ENCODE measurements at regions not wholly inside any gene's neighbourhood (a gene's known extent, or its start where the extent isn't known, plus 50 kb on each side); places are given as distances from the start of the nearest gene placed in this dataset.

DNA sequence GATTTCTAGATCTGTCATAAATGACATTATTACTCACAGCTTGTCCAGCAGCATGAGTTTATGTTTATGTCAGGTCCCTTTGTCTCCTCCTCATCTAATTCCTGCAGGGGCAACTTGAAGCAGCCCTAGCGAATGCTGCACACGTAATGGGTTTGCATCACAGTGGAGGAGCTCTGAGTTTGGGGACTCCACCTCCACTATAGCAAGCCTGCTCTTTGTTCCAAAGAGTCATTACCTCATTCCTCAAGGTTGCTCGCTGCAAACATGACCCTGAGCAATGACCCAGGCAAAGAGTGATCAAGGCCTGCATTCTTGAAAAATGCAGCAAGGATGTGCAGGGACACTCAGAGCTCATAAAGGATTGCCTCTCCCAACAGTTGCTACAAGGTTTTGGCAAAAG, 261.9 kb downstream of the HHIPL2 start:
- TF ChIP-seq POLR2A (IDR thresholded peaks at IDR 0.05): no peak
- TF ChIP-seq, protein P1, sequence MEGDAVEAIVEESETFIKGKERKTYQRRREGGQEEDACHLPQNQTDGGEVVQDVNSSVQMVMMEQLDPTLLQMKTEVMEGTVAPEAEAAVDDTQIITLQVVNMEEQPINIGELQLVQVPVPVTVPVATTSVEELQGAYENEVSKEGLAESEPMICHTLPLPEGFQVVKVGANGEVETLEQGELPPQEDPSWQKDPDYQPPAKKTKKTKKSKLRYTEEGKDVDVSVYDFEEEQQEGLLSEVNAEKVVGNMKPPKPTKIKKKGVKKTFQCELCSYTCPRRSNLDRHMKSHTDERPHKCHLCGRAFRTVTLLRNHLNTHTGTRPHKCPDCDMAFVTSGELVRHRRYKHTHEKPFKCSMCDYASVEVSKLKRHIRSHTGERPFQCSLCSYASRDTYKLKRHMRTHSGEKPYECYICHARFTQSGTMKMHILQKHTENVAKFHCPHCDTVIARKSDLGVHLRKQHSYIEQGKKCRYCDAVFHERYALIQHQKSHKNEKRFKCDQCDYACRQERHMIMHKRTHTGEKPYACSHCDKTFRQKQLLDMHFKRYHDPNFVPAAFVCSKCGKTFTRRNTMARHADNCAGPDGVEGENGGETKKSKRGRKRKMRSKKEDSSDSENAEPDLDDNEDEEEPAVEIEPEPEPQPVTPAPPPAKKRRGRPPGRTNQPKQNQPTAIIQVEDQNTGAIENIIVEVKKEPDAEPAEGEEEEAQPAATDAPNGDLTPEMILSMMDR (IDR thresholded peaks at IDR 0.05): no peak
- H3K36me3 ChIP-seq (replicated peaks in 1 of 2; ENCODE audit: insufficient read depth in 1 of 2, low read depth in 2 of 2): no peaks in the 10 kb centered on the region
- DNase-seq (no peak), ATAC-seq (no peak)
- H3K4me3 ChIP-seq: no peak overlapping the region
- no peaks in the 10 kb centered on the region for H3K9me3 ChIP-seq
- peaks cover 4% of the 10 kb centered on the region for H3K4me1 ChIP-seq
- no peak overlapping the region for H3K27ac ChIP-seq
- intact Hi-C loops (cut with DNase I): no loop called here
- 64 to 66% methylated on average over 3 of the region's 3 CpGs for WGBS, 2 donors
- H3K27me3 ChIP-seq: no peaks in the 10 kb centered on the region

DNA sequence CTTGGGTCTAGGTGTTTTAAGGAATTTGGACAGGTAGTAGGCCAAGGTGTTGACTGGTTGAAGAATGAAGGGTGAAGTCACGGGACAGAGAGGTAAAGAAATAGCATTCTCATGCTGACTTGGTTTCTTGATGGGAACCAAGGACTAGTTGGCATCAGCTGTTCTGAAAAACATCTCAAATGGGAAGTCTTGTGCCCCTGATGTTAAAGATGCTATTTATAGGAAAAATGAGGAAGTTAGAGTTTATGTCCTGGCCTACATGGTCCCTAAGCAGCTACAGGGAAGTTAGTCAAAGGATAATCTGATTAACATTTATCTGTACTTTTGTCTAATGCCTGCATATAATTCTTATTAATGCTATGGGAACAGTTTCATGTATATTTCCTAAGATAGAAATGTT, 262.4 kb downstream of the HHIPL2 start:
- 61 to 81% methylated on average over 1 of the region's 1 CpG for whole genome bisulfite sequencing, 2 donors
- TF ChIP-seq, protein P1 (IDR thresholded peaks at IDR 0.05): no peak
- no peak for TF ChIP-seq POLR2A (IDR thresholded peaks at IDR 0.05)
- H3K9me3 ChIP-seq: no peaks in the 10 kb centered on the region
- H3K27me3 ChIP-seq: no peaks in the 10 kb centered on the region
- no peaks in the 10 kb centered on the region for H3K36me3 ChIP-seq (replicated peaks in 1 of 2; ENCODE audit: insufficient read depth in 1 of 2, low read depth in 2 of 2)
- intact Hi-C loops (cut with DNase I): no loop called here
- peaks cover 4% of the 10 kb centered on the region for H3K4me1 ChIP-seq
- no peak for DNase-seq
- H3K4me3 ChIP-seq: no peak overlapping the region
- no peak overlapping the region for H3K27ac ChIP-seq
- ATAC-seq: no peak

DNA sequence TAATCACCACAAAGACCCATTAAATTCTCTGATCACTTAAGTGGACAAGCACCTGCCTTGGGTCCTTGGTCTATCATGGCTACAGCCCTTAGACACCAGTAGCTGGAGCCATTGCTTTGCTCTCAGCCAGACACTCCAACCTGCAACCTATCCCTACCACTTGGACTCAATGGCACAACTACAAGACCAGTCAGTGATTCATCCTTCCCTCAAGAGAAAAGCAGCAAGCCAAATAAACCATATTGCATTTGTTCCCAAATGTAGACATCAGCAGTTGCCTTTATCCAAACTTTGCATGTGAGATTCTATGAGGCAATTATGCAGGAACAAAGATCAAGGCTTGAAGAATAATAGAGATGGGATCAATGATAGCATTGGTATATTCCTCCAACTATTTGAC, 263.4 kb downstream of the HHIPL2 start:
- H3K27ac ChIP-seq: no peak overlapping the region
- H3K9me3 ChIP-seq: no peaks in the 10 kb centered on the region
- no peak overlapping the region for H3K4me3 ChIP-seq
- H3K27me3 ChIP-seq: no peaks in the 10 kb centered on the region
- ATAC-seq (no peak), DNase-seq (no peak)
- TF ChIP-seq, protein P1 (IDR thresholded peaks at IDR 0.05): no peak
- TF ChIP-seq POLR2A (IDR thresholded peaks at IDR 0.05): no peak
- H3K36me3 ChIP-seq (replicated peaks in 1 of 2; ENCODE audit: insufficient read depth in 1 of 2, low read depth in 2 of 2): no peaks in the 10 kb centered on the region
- peaks cover 4% of the 10 kb centered on the region for H3K4me1 ChIP-seq
- intact Hi-C loops (cut with DNase I): no loop called here

DNA sequence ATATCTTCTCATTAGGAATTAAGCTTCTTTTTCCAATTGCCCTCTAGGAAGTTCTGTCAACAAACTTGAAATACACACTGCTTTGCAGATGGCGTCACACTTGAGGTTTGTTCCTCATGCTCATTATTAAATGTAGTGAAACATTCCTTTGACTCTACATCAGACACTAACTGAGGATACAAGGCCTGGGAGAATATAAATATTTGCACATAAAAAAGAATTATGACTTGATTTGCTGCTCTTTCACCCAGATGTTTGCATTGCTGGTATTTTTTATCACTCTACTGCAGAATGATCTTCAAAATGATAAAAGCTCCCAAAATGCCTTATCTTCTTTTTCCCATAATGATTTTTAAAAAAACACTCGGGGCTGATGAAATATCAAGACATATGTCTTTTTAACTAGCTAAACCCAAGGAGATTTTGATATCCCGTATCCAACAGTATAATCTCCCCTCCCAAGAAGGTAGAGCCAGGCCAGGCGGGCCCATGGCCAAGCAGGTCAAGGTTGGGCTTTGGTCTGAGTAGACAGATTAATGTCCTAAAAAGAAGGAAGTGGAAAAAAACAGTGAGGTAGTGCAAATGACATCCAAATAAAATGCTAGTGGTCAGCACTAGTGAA, 264.6 kb downstream of the HHIPL2 start:
- peak in 1 of 4 donors; percentile 9 for DNase-seq
- intact Hi-C loops (cut with DNase I): no loop called here
- H3K27ac ChIP-seq: peak overlapping the region in 1 of 4 donors; percentile 11

DNA sequence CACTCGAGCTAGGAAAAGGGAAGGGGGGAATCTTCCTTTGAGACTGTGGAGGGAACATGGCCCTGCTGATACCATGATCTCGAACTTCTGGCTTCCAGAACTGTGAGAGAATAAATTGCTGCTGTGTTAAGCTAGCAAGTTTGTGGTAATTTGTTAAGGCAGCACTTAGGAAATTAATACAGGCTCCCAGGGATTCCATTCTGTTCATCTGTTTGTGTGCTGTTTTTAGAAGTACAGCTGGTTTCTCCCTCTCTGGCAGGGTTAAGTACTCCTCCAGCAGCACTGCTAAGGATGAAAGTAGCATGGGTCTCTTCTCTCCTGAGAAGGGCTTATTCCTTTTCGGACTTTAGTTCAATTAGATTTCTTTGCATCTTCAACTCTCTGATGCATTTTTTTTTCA, 268.3 kb downstream of the HHIPL2 start:
- no peak for ATAC-seq
- no peak for DNase-seq
- Histone ChIP-seq H3K27me3 (no peaks in the 10 kb centered on the region), H3K4me3 (no peak overlapping the region), H3K9me3 (no peaks in the 10 kb centered on the region), H3K27ac (no peak overlapping the region), H3K36me3 (replicated peaks in 1 of 2; ENCODE audit: insufficient read depth in 1 of 2, low read depth in 2 of 2) (no peaks in the 10 kb centered on the region), H3K4me1 (peaks cover 4% of the 10 kb centered on the region)
- TF ChIP-seq, protein P1 (IDR thresholded peaks at IDR 0.05): no peak
- no peak for TF ChIP-seq POLR2A (IDR thresholded peaks at IDR 0.05)
- intact Hi-C loops (cut with DNase I): no loop called here
- 43 to 74% methylated on average over 3 of the region's 3 CpGs for WGBS, 2 donors

More for the DNA sequence above, 264.6 kb downstream of the HHIPL2 start:
- H3K36me3 ChIP-seq (replicated peaks in 1 of 2; ENCODE audit: insufficient read depth in 1 of 2, low read depth in 2 of 2): no peaks in the 10 kb centered on the region
- no peaks in the 10 kb centered on the region for H3K27me3 ChIP-seq
- TF ChIP-seq, protein P1 (IDR thresholded peaks at IDR 0.05): no peak
- no peak for TF ChIP-seq POLR2A (IDR thresholded peaks at IDR 0.05)
- no peaks in the 10 kb centered on the region for H3K9me3 ChIP-seq
- WGBS, 2 donors: 32 to 34% methylated on average over 4 of the region's 4 CpGs
- H3K4me1 ChIP-seq: peaks cover 4% of the 10 kb centered on the region
- H3K4me3 ChIP-seq: no peak overlapping the region
- ATAC-seq: no peak
